Transverse colon (tissue), 4 donors: ENCODE measurements at regions not wholly inside any gene's neighbourhood (a gene's known extent, or its start where the extent isn't known, plus 50 kb on each side); places are given as distances from the start of the nearest gene placed in this dataset.

Experiments used
- DNase-seq: peaks from one replicate; pipeline ENCODE4 v3.0.0-alpha.2; 2019
- H3K27ac ChIP-seq, 4 donors: fragments of 200-600 bp; sonication (generic); 2 replicates each; pipeline ENCODE4 v1.5.1; 2016 to 2018; ENCODE audit warnings: inconsistent platforms in 4 of 4
- H3K27me3 ChIP-seq: fragments of 200-600 bp; sonication (generic); 2 replicates; pipeline ENCODE4 v1.5.1; 2017; ENCODE audit warnings: inconsistent platforms
- H3K36me3 ChIP-seq, 4 donors: fragments of 200-600 bp; sonication (generic); 2 replicates each; pipeline ENCODE4 v1.5.1; 2017 to 2019; ENCODE audit warnings: inconsistent platforms in 4 of 4
- H3K4me1 ChIP-seq, 4 donors: fragments of 200-600 bp; sonication (generic); 2 replicates each; pipeline ENCODE4 v1.5.1; 2017 to 2020; ENCODE audit warnings: inconsistent platforms in 4 of 4
- H3K4me3 ChIP-seq, 4 donors: fragments of 200-600 bp; sonication (generic); 1 replicate in 1 of 4; 2 replicates in 3 of 4; pipeline versions ENCODE4 v1.5.1 to v1.6.1; 2017 to 2019; ENCODE audit warnings: inconsistent platforms in 4 of 4
- H3K9me3 ChIP-seq, 2 donors: fragments of 200-600 bp; sonication (generic); 2 replicates each; pipeline ENCODE4 v1.5.1; 2017 to 2019; ENCODE audit warnings: inconsistent platforms in 2 of 2
- EP300 ChIP-seq: sonication (generic); formaldehyde crosslinking; IDR thresholded peaks from one replicate; pipeline ENCODE4 v1.6.1; 2017; ENCODE audit warnings: antibody characterized with exemption, low read depth
- POLR2A ChIP-seq: fragments of 450-650 bp; IDR thresholded peaks from one replicate; pipeline ENCODE4 v1.6.1; 2016; ENCODE audit warnings: antibody characterized with exemption, mild to moderate bottlenecking, moderate library complexity
- POLR2AphosphoS5 ChIP-seq, 3 donors: sonication (generic); formaldehyde crosslinking; IDR thresholded peaks; one replicate each; pipeline ENCODE4 v1.6.1; 2016; ENCODE audit warnings: antibody characterized with exemption in 3 of 3
- WGBS, 2 donors: methylation state at CpG; one replicate each; pipeline ENCODE4 v1.1.5; 2018; ENCODE audit warnings: low coverage in 1 of 2; 5-methylcytosine and 5-hydroxymethylcytosine counted together
- in situ Hi-C, 4 donors: fragments of 200-750 bp; cut with MboI; loops; one replicate each; pipeline versions ENCODE4 v1.15.0 to v1.15.1; 2017; ENCODE audit warnings: low sequenced_read_pairs in 3 of 4, low pct_ligation_motif_present in 1 of 4, low pct_unique_long_range_greater_than_20kb in 1 of 4
- intact Hi-C: fragments of 100-400 bp; cut with DNase I; formaldehyde crosslinking; loops from one replicate; pipeline ENCODE4 v1.15.1; 2023; ENCODE audit warnings: low total_unique reads
- TF ChIP-seq, protein P1 (sequence below), 5 experiments: fragments of 200-600 bp in 3 of 5; fragments of 450-650 bp in 2 of 5; sonication (generic) in 3 of 5; IDR thresholded peaks; 1 replicate in 2 of 5; 2 replicates in 3 of 5; pipeline ENCODE4 v1.5.1; 2016 to 2017; ENCODE audit warnings: antibody characterized with exemption in 5 of 5, inconsistent platforms in 3 of 5, mild to moderate bottlenecking in 2 of 5, moderate library complexity in 1 of 5

DNA sequence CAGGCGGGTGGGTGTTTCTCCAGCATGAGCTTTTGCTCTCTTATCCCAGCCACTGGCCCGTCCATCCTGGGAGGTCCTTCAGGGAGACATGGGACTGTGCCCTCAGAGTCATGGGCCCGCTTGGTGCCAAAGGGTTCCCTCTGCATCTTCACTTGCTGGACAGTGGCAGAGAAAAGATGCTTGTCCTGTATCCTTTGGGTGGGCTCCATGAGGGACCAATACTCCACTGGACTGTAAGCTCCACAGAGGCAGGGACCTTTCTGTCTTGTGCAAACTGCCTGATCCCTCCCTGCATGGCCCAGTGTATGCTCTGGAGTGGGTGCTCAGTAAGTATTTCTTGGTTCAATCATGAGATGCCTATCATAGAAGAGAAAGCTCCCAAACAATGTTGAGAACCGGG is 184.8 kb upstream of the WSCD1 start:
- H3K36me3 ChIP-seq, result no peaks in the 10 kb centered on the region
- DNase-seq, result no peak
- in situ Hi-C loops, result no loop called here
- H3K27me3 ChIP-seq, result peaks cover 15% of the 10 kb centered on the region
- intact Hi-C loops, result no loop called here
- WGBS, 2 donors, result 60 to 75% methylated on average over 1 to 4 of the region's 4 CpGs
- H3K4me3 ChIP-seq, result no peak overlapping the region
- TF ChIP-seq, protein P1, sequence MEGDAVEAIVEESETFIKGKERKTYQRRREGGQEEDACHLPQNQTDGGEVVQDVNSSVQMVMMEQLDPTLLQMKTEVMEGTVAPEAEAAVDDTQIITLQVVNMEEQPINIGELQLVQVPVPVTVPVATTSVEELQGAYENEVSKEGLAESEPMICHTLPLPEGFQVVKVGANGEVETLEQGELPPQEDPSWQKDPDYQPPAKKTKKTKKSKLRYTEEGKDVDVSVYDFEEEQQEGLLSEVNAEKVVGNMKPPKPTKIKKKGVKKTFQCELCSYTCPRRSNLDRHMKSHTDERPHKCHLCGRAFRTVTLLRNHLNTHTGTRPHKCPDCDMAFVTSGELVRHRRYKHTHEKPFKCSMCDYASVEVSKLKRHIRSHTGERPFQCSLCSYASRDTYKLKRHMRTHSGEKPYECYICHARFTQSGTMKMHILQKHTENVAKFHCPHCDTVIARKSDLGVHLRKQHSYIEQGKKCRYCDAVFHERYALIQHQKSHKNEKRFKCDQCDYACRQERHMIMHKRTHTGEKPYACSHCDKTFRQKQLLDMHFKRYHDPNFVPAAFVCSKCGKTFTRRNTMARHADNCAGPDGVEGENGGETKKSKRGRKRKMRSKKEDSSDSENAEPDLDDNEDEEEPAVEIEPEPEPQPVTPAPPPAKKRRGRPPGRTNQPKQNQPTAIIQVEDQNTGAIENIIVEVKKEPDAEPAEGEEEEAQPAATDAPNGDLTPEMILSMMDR (IDR thresholded peaks at IDR 0.05), result no peak
- no peak for TF ChIP-seq POLR2AphosphoS5 (IDR thresholded peaks at IDR 0.05)
- no peak for TF ChIP-seq POLR2A
- no peak for TF ChIP-seq EP300
- H3K27ac ChIP-seq, result no peak overlapping the region
- H3K4me1 ChIP-seq, result no peaks in the 10 kb centered on the region
- H3K9me3 ChIP-seq, result no peaks in the 10 kb centered on the region

DNA sequence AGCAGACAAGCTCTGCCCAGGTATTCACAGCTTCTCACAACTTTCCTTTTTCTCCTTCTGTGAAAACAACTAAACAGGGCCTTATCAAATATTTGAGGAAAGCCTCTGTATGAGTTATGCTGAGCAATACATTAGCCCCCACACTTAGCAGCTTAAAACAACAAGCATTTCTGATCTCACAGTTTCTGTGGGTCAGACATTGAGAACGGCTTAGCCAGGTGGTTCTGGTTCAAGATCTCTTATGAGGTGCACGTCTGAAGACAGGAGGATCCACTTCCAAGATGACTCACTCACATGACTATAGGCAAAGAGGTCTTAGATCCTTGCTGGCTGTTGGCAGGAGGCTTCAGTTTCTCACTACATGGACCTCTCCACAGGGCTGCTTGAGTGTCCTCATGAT is 181.4 kb upstream of the WSCD1 start:
- in situ Hi-C loops, result no loop called here
- H3K9me3 ChIP-seq, result no peaks in the 10 kb centered on the region
- intact Hi-C loops, result no loop called here
- H3K36me3 ChIP-seq, result no peaks in the 10 kb centered on the region
- H3K4me3 ChIP-seq, result no peak overlapping the region
- no peak for TF ChIP-seq EP300
- no peak for TF ChIP-seq POLR2A
- TF ChIP-seq POLR2AphosphoS5 (IDR thresholded peaks at IDR 0.05), result no peak
- TF ChIP-seq, protein P1 (IDR thresholded peaks at IDR 0.05), result no peak
- no peak for DNase-seq
- no peaks in the 10 kb centered on the region for H3K4me1 ChIP-seq
- peaks cover 29% of the 10 kb centered on the region for H3K27me3 ChIP-seq
- WGBS, 2 donors, result 64% methylated on average over 2 of the region's 2 CpGs; no CpG with 5 or more reads in 1 of the 2 donors
- no peak overlapping the region for H3K27ac ChIP-seq

DNA sequence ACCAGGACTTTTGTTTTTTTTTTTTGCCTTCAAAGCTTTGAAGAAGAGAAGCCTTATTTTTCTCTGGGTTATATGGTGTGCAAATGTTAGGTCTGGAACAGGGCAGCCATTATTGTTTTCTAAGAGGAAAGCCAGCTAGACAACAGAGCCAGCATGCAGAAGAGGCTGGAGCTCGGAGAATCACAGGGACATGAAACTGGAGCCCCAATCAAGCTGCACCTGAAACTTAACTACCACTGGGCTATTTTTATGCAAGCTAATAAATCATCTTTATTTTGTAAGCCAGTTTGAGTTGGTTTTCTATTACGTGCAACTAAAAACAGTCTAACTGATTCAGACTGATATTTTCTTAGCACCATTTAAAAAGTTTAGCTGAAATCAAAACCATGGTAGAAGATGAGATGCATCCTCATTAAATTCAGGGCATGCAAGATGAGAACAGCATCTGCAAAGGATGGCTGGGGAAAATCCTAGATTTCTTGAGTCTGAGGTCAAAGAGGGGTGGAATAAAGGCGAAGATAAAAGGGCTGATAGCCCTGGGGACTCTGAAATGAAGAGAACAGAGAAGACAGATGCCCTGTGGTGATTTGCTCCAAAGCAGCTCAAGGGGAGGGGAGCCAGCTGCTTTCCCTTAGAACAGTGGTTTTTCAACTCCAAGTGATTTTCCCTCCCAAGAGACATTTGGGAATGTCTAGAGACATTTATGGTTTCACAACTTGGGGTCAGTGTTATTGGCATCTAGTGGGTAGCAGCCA is 177.1 kb upstream of the WSCD1 start:
- TF ChIP-seq POLR2AphosphoS5 (IDR thresholded peaks at IDR 0.05), result no peak
- no peak for TF ChIP-seq EP300
- TF ChIP-seq, protein P1 (IDR thresholded peaks at IDR 0.05), result no peak
- TF ChIP-seq POLR2A, result no peak

GRCh38 chr17:5893741-5894140 is 176.4 kb upstream of the WSCD1 start:
- Histone ChIP-seq H3K4me1 (no peaks in the 10 kb centered on the region), H3K4me3 (no peak overlapping the region), H3K27me3 (peaks cover 24% of the 10 kb centered on the region), H3K36me3 (no peaks in the 10 kb centered on the region), H3K27ac (no peak overlapping the region), H3K9me3 (no peaks in the 10 kb centered on the region)
- intact Hi-C loops, result no loop called here
- TF ChIP-seq, protein P1 (IDR thresholded peaks at IDR 0.05), result no peak
- TF ChIP-seq POLR2AphosphoS5 (IDR thresholded peaks at IDR 0.05) (no peak), POLR2A (no peak), EP300 (no peak)
- in situ Hi-C loops, result no loop called here
- 29 to 40% methylated on average over 5 of the region's 5 CpGs for WGBS, 2 donors
- no peak for DNase-seq

More for the DNA sequence above, 177.1 kb upstream of the WSCD1 start:
- intact Hi-C loops (no loop called here), in situ Hi-C loops (no loop called here)
- H3K4me1 ChIP-seq, result no peaks in the 10 kb centered on the region
- no peaks in the 10 kb centered on the region for H3K36me3 ChIP-seq
- no peak overlapping the region for H3K27ac ChIP-seq
- no peak for DNase-seq
- no peak overlapping the region for H3K4me3 ChIP-seq
- no peaks in the 10 kb centered on the region for H3K9me3 ChIP-seq
- WGBS, 2 donors, result 28 to 32% methylated on average over 3 of the region's 3 CpGs
- peaks cover 24% of the 10 kb centered on the region for H3K27me3 ChIP-seq
